ENCODE measurements at regions not wholly inside any gene's neighbourhood (a gene's known extent, or its start where the extent isn't known, plus 50 kb on each side); places are given as distances from the start of the nearest gene placed in this dataset.

DNA sequence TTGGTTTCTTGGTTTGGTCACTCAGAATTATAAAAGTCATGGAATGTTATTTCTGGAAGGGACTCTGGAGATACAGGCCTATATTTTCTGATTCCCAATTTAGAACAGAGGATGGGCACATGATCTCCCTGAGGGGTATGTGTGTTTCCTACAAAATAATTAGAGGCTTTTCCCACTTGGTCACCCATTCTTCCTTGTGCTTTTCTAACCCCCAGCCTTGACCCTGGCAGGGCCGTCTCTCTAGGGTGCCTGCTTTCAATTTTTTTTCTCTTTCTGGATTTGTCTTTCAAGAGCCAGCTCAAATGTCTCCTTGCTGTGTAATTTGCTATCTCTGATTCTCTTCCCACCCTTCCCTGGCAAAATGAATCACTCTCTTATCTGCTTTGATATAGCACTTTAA lies 131.9 kb downstream of the HLX start:
- H3K27me3 Mint-ChIP-seq: peaks cover 28% of the 10 kb centered on the region
- H3K27ac Mint-ChIP-seq: no peak overlapping the region
- DNase-seq (ENCODE audit: extremely low spot score, unreplicated experiment): no peak
- no peaks in the 10 kb centered on the region for H3K9me3 Mint-ChIP-seq
- TF ChIP-seq, protein P1, sequence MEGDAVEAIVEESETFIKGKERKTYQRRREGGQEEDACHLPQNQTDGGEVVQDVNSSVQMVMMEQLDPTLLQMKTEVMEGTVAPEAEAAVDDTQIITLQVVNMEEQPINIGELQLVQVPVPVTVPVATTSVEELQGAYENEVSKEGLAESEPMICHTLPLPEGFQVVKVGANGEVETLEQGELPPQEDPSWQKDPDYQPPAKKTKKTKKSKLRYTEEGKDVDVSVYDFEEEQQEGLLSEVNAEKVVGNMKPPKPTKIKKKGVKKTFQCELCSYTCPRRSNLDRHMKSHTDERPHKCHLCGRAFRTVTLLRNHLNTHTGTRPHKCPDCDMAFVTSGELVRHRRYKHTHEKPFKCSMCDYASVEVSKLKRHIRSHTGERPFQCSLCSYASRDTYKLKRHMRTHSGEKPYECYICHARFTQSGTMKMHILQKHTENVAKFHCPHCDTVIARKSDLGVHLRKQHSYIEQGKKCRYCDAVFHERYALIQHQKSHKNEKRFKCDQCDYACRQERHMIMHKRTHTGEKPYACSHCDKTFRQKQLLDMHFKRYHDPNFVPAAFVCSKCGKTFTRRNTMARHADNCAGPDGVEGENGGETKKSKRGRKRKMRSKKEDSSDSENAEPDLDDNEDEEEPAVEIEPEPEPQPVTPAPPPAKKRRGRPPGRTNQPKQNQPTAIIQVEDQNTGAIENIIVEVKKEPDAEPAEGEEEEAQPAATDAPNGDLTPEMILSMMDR (conservative IDR thresholded peaks at IDR 0.05): no peak
- no peak overlapping the region for H3K4me3 Mint-ChIP-seq
- no peaks in the 10 kb centered on the region for H3K4me1 Mint-ChIP-seq (ENCODE audit: unreplicated experiment)
- no peaks in the 10 kb centered on the region for H3K36me3 Mint-ChIP-seq

DNA sequence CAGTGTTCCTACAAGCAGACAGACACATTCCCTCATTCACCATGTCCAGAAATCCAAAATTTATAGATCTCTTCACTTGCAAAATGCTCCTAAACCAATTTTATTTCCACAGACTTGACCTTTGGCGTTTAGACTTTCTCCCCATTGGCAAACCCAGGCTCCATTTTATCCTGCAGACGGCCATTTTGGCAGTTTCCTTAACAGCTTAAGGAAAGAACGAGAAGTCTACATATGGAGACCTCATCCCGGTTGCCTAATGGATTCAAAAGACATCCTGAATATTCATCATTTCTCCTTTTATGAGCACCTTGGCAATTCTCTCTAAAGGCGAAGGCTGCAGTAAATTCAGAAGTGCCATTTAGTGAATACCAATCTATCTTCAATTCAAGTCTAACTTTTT lies 132.9 kb downstream of the HLX start:
- no peak overlapping the region for H3K4me3 Mint-ChIP-seq
- H3K4me1 Mint-ChIP-seq (ENCODE audit: unreplicated experiment): no peaks in the 10 kb centered on the region
- peaks cover 21% of the 10 kb centered on the region for H3K27me3 Mint-ChIP-seq
- DNase-seq (ENCODE audit: extremely low spot score, unreplicated experiment): no peak
- no peaks in the 10 kb centered on the region for H3K9me3 Mint-ChIP-seq
- no peaks in the 10 kb centered on the region for H3K36me3 Mint-ChIP-seq
- TF ChIP-seq, protein P1 (conservative IDR thresholded peaks at IDR 0.05): no peak
- no peak overlapping the region for H3K27ac Mint-ChIP-seq

DNA sequence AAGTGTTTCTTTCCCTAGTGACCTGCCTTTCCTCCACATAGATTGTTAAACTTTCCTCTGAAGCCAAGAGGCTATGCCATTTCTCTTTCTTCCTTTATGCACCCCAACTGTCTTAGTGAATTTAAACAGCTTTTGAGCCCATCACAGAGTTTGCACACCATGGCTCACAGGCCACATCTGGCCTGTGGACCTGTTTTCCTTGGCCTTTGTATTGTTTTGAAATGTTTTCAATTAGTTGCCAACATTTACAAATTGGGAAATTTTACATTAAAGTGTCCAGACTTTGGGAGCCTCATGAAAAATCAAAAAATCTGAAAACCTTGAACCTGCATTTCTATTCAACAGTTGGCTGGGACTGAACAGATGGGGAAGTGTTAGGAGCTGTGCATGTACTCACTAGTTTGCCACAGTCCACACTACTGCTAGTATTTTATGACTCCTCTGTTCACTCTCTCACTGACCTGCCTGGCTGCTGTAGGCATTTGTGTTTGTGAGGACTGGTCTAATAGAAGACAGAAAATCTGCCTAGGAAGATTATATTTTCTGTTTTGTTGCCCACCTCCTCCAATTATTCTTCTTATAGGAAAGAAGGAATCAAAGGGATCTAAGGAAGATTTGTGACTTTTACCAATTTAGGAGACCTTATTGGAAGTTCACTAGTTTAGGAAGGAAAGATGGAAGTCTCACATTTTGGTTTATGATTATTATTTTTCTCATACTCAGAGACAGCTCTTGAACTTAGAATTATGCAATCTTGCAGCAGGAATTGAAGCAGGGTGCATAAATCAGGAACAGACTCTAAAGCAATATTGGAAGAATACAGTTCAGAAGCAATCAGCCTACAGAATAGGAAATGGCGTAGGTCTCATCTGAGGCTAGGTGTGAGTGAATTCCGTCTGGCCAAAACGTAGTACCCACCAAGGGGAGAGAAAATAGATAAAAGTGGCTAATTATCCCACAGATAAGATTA lies 134.7 kb downstream of the HLX start:
- H3K9me3 Mint-ChIP-seq: no peaks in the 10 kb centered on the region
- TF ChIP-seq, protein P1 (conservative IDR thresholded peaks at IDR 0.05): no peak
- no peak for DNase-seq (ENCODE audit: extremely low spot score, unreplicated experiment)
- H3K27ac Mint-ChIP-seq: no peak overlapping the region
- peaks cover 18% of the 10 kb centered on the region for H3K27me3 Mint-ChIP-seq
- H3K4me3 Mint-ChIP-seq: no peak overlapping the region
- no peaks in the 10 kb centered on the region for H3K36me3 Mint-ChIP-seq
- H3K4me1 Mint-ChIP-seq (ENCODE audit: unreplicated experiment): no peaks in the 10 kb centered on the region

DNA sequence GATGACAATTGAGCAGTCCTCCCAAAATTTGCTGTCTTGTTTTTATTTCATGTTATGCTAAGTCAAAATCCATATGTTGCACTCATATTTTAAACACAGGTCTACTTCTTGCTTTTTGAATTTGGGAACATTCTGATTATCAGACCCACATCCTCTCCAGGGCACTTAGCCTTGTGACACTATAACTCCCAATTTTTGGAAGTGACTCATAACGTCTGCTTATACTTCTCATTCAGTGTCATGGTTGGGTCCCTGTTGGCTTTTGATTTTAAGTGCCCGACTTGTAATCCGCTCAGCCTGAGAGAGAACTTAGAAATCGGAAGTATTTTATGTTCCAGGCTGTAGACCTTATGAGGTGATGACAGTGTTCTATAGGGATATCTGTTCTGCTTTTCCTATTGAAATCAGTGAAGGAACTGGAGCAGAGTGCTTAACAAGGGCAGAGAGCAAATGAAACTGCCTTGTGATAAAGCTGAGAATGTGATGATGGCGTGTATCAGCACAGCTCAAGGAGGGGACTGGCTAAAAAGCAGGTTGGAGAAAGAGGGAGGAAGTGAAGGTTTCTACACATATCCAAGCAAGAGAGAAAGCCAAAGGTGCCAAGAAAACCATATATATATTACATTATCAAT lies 136.0 kb downstream of the HLX start:
- no peaks in the 10 kb centered on the region for H3K4me1 Mint-ChIP-seq (ENCODE audit: unreplicated experiment)
- H3K27me3 Mint-ChIP-seq: peaks cover 18% of the 10 kb centered on the region
- H3K36me3 Mint-ChIP-seq: no peaks in the 10 kb centered on the region
- no peak overlapping the region for H3K27ac Mint-ChIP-seq
- no peaks in the 10 kb centered on the region for H3K9me3 Mint-ChIP-seq
- no peak overlapping the region for H3K4me3 Mint-ChIP-seq
- TF ChIP-seq, protein P1 (conservative IDR thresholded peaks at IDR 0.05): no peak
- no peak for DNase-seq (ENCODE audit: extremely low spot score, unreplicated experiment)

DNA sequence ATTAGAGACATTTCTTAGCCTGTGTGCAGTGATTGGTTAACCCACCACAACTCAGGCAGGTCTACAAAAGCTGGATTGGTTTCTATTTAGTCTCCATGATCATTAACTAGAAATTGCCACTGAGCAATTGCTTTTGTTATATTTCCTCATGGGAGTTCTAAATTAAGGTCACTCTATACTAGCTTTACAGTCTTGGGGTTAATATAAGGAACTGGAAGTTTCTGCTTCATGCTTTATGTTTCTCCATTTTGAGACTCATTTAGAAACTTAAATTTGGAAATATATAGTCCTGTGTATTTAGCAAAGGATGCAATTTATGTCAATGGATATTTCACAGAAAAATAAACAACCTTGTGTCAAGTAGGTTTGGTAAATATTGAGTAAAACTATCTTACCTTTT lies 137.5 kb downstream of the HLX start:
- Mint-ChIP-seq H3K4me1 (ENCODE audit: unreplicated experiment) (no peaks in the 10 kb centered on the region), H3K27ac (no peak overlapping the region), H3K27me3 (peaks cover 27% of the 10 kb centered on the region), H3K36me3 (no peaks in the 10 kb centered on the region), H3K9me3 (no peaks in the 10 kb centered on the region), H3K4me3 (no peak overlapping the region)
- TF ChIP-seq, protein P1 (conservative IDR thresholded peaks at IDR 0.05): no peak
- no peak for DNase-seq (ENCODE audit: extremely low spot score, unreplicated experiment)

Measured in type B pancreatic cell (in vitro differentiated cells).